GM12874 (cell line): ENCODE measurements at regions not wholly inside any gene's neighbourhood (a gene's known extent, or its start where the extent isn't known, plus 50 kb on each side); places are given as distances from the start of the nearest gene placed in this dataset.

Experiments used
- CTCF ChIP-seq: IDR thresholded peaks from 2 replicates; pipeline ENCODE4 v1.5.1; 2011; ENCODE audit warnings: low read depth, mild to moderate bottlenecking, control low read depth, low read length, moderate library complexity; ENCODE audit not compliant: insufficient read depth

DNA sequence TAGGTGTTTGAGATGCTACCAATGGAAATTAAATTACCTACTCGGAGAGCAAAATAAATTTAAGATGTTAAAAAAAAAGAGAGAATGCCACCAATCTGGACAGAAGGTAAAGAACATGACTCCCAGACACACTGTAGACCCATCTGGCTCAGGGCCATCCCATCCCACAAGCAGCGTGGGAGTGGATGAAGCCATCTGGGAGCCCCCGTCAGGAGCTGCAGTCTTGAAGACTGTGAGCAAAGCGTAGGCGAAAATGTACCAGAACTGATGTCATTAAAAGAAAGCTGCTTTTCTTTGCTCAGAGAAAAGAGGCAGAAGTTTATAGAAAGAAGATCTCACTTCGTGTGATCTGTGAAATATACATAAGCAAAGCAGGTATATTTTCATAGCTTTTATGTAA, 815.7 kb downstream of the QKI start:
- TF ChIP-seq CTCF, result no peak

GRCh38 chr6:164229716-164230115, 815.2 kb downstream of the QKI start:
- no peak for TF ChIP-seq CTCF

DNA sequence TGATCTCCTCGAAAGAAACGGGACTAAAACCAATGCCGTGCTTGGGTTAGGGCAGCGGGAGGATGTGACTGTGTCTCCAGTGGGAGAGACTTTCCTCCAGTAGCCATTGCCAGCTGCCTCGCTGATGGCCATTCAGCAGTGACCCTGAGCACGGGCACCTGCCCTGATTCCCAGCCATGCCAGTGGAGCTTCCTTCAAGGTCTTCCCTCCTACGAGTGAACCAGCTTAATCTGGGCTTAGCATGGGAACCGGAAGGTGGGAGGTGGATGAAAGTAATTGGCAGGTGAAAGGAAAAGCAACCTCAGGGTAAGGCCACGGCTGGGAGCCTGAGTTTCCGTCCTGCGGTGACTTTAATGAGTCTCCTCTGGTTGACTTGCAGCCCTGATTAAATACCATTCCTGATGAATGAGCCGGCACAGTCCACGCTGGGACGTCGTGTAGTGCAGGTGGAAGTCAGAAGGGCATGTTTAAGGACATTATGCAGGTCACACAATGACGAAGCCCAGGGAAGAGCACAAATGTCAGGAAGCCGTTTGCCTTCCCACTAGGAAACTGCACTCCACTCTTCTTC, 813.5 kb downstream of the QKI start:
- TF ChIP-seq CTCF, result no peak

- TF ChIP-seq CTCF, result no peak
These were observed 802.3 kb downstream of the QKI start for GRCh38 chr6:164216839-164217238.

GRCh38 chr6:164216368-164216767, 801.9 kb downstream of the QKI start:
- TF ChIP-seq CTCF, result no peak

GRCh38 chr6:164214066-164214465, 799.5 kb downstream of the QKI start:
- no peak for TF ChIP-seq CTCF

- no peak for TF ChIP-seq CTCF
These were observed 796.7 kb downstream of the QKI start for GRCh38 chr6:164211254-164211653.
